ENCODE measurements at regions not wholly inside any gene's neighbourhood (a gene's known extent, or its start where the extent isn't known, plus 50 kb on each side); places are given as distances from the start of the nearest gene placed in this dataset.

GRCh38 chr1:185487026-185487425, 170.0 kb upstream of the IVNS1ABP start:
- FAIRE-seq (no peak), DNase-seq (ENCODE audit: insufficient read length, low spot score) (no peak)
- no peak for TF ChIP-seq CTCF (IDR thresholded peaks at IDR 0.05; ENCODE audit: insufficient read depth, missing control alignments)

DNA sequence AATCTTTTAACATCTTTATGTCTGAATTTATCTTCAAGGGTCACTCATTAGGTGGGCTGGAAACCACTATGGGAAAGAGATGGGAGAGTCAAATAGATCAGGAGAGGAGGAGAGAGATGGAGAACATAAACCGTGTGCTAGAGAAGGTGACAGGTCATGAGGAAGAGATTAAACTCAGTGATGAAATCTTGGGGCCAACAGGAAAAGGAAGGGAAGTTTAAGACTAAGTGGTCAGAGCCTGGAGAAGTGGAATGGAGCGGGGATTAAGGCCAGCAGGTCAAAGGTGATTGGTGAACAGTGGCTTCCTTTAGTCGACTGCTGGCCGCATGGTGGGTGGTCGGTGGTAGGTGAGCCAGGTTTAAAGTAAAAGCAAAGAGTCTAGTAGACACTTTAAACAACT, 169.3 kb upstream of the IVNS1ABP start:
- TF ChIP-seq CTCF (IDR thresholded peaks at IDR 0.05; ENCODE audit: insufficient read depth, missing control alignments): no peak
- FAIRE-seq: no peak

GRCh38 chr1:185483664-185484450, 166.8 kb upstream of the IVNS1ABP start:
- FAIRE-seq (peak; percentile 64), DNase-seq (ENCODE audit: insufficient read length, low spot score) (no peak)
- no peak for TF ChIP-seq CTCF (IDR thresholded peaks at IDR 0.05; ENCODE audit: insufficient read depth, missing control alignments)

More for the DNA sequence above, 169.3 kb upstream of the IVNS1ABP start:
- DNase-seq (ENCODE audit: insufficient read length, low spot score): no peak

- no peak for FAIRE-seq
These were observed 166.2 kb upstream of the IVNS1ABP start for GRCh38 chr1:185483217-185483616.

GRCh38 chr1:185480545-185480944, 163.5 kb upstream of the IVNS1ABP start:
- TF ChIP-seq CTCF (IDR thresholded peaks at IDR 0.05; ENCODE audit: insufficient read depth, missing control alignments): no peak
- FAIRE-seq (peak; percentile 67), DNase-seq (ENCODE audit: insufficient read length, low spot score) (no peak)

More at GRCh38 chr1:185483217-185483616, 166.2 kb upstream of the IVNS1ABP start:
- TF ChIP-seq CTCF (IDR thresholded peaks at IDR 0.05; ENCODE audit: insufficient read depth, missing control alignments): no peak
- no peak for DNase-seq (ENCODE audit: insufficient read length, low spot score)

GRCh38 chr1:185479796-185480195, 162.8 kb upstream of the IVNS1ABP start:
- no peak for TF ChIP-seq CTCF (IDR thresholded peaks at IDR 0.05; ENCODE audit: insufficient read depth, missing control alignments)
- DNase-seq (ENCODE audit: insufficient read length, low spot score) (peak; percentile 51), FAIRE-seq (peak; percentile 84)

DNA sequence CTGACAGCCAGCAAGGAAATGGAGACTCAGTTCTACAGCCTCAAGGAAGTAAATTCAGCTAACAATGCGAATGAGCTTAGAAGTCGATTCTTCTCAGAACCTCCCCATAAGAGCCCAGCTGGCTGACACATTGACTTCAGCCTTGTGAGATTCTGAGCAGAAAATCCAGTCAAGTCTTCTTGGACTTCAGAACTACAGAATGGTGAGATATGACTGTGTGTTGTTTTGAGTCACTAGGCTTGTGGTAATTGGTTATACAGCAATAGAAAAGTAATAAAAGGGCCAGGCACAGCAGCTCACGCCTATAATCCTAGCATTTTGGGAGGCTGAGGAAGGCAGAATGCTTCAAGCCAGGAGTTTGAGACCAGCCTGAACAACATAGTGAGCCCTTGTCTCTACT, 161.8 kb upstream of the IVNS1ABP start:
- no peak for TF ChIP-seq CTCF (IDR thresholded peaks at IDR 0.05; ENCODE audit: insufficient read depth, missing control alignments)
- DNase-seq (ENCODE audit: insufficient read length, low spot score): no peak
- peak; percentile 46 for FAIRE-seq

Data from D721Med (cell line).